WERI-Rb-1 (cell line): ENCODE measurements at regions not wholly inside any gene's neighbourhood (a gene's known extent, or its start where the extent isn't known, plus 50 kb on each side); places are given as distances from the start of the nearest gene placed in this dataset.

Experiments
- DNase-seq: peaks from one replicate; pipeline ENCODE4 v3.0.0-alpha.2; 2020
- H3K27ac ChIP-seq: fragments of 250-450 bp; sonication (Bioruptor Pico); 2 replicates; pipeline ENCODE4 v1.5.1; 2020; ENCODE audit warnings: mild to moderate bottlenecking, moderate library complexity
- H3K27me3 ChIP-seq: fragments of 250-450 bp; sonication (Bioruptor Pico); 2 replicates; pipeline ENCODE4 v1.5.1; 2021; ENCODE audit warnings: mild to moderate bottlenecking, low read depth, moderate library complexity; ENCODE audit not compliant: insufficient read depth, severe bottlenecking
- H3K36me3 ChIP-seq: fragments of 250-450 bp; sonication (Bioruptor Pico); 2 replicates; pipeline ENCODE4 v1.5.1; 2020; ENCODE audit warnings: mild to moderate bottlenecking, moderate library complexity
- H3K4me3 ChIP-seq: 2 replicates; pipeline ENCODE4 v1.5.1; 2011; ENCODE audit warnings: low read depth, mild to moderate bottlenecking, control low read depth, low read length
- H3K9me3 ChIP-seq: fragments of 250-450 bp; sonication (Bioruptor Pico); 2 replicates; pipeline ENCODE4 v1.5.1; 2021; ENCODE audit warnings: mild to moderate bottlenecking, moderate library complexity; ENCODE audit not compliant: severe bottlenecking
- TF ChIP-seq, protein P1 (sequence below): IDR thresholded peaks from 2 replicates; pipeline ENCODE4 v1.5.1; 2011; ENCODE audit warnings: low read depth, mild to moderate bottlenecking, control low read depth, inconsistent platforms, low read length

GRCh38 chr1:99533909-99534637 is 111.8 kb upstream of the PALMD start:
- Histone ChIP-seq H3K36me3 (no peaks in the 10 kb centered on the region), H3K4me3 (no peak overlapping the region), H3K9me3 (no peaks in the 10 kb centered on the region), H3K27ac (no peak overlapping the region), H3K27me3 (no peaks in the 10 kb centered on the region)
- TF ChIP-seq, protein P1, sequence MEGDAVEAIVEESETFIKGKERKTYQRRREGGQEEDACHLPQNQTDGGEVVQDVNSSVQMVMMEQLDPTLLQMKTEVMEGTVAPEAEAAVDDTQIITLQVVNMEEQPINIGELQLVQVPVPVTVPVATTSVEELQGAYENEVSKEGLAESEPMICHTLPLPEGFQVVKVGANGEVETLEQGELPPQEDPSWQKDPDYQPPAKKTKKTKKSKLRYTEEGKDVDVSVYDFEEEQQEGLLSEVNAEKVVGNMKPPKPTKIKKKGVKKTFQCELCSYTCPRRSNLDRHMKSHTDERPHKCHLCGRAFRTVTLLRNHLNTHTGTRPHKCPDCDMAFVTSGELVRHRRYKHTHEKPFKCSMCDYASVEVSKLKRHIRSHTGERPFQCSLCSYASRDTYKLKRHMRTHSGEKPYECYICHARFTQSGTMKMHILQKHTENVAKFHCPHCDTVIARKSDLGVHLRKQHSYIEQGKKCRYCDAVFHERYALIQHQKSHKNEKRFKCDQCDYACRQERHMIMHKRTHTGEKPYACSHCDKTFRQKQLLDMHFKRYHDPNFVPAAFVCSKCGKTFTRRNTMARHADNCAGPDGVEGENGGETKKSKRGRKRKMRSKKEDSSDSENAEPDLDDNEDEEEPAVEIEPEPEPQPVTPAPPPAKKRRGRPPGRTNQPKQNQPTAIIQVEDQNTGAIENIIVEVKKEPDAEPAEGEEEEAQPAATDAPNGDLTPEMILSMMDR = no peak
- DNase-seq = no peak

GRCh38 chr1:99534638-99534930 is 111.3 kb upstream of the PALMD start:
- TF ChIP-seq, protein P1 = no peak

GRCh38 chr1:99535470-99536164 is 110.3 kb upstream of the PALMD start:
- Histone ChIP-seq H3K9me3 (peaks cover 3% of the 10 kb centered on the region), H3K4me3 (no peak overlapping the region), H3K27ac (no peak overlapping the region), H3K27me3 (no peaks in the 10 kb centered on the region), H3K36me3 (no peaks in the 10 kb centered on the region)
- TF ChIP-seq, protein P1 = no peak
- DNase-seq = no peak

More at GRCh38 chr1:99534638-99534930, 111.3 kb upstream of the PALMD start:
- H3K4me3 ChIP-seq = no peak overlapping the region
- no peak for DNase-seq
- H3K9me3 ChIP-seq = no peaks in the 10 kb centered on the region
- no peaks in the 10 kb centered on the region for H3K36me3 ChIP-seq
- H3K27ac ChIP-seq = no peak overlapping the region
- H3K27me3 ChIP-seq = no peaks in the 10 kb centered on the region

DNA sequence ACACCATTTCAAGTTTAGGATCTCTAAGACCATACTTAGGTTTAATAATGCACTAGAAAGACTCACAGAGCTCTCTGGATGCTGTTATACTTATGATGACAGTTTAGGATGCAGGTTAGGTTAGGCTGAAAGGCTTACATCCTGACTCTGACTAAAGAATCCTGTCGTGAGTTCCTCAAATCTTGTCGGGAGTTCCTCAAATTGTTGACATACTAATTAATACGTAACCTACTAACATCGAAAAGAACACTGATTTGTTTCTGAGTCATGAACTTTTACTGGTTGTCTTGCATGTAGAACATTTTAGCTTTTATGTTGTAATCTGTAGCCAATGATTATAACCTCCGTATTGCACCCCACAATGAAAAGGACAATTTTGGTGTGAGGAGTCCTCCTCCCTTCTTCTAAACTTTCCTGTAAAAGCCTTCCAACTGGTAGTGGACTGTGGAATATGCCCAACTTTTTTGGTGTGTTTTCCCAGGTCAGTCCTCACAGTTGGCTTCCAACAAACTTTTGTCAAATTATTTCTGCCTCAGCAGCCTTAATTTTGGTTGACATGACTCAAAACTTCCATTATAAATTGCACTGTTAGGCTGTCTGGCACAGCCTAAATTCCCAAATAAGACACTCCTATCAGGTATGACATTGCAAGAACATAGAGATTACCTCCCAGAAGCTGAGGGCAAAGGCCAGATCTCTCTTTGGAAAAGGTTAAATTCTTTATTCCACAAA is 107.9 kb upstream of the PALMD start:
- no peak overlapping the region for H3K27ac ChIP-seq
- H3K27me3 ChIP-seq = no peaks in the 10 kb centered on the region
- peaks cover 3% of the 10 kb centered on the region for H3K9me3 ChIP-seq
- TF ChIP-seq, protein P1 = no peak
- DNase-seq = no peak
- no peak overlapping the region for H3K4me3 ChIP-seq
- H3K36me3 ChIP-seq = no peaks in the 10 kb centered on the region

DNA sequence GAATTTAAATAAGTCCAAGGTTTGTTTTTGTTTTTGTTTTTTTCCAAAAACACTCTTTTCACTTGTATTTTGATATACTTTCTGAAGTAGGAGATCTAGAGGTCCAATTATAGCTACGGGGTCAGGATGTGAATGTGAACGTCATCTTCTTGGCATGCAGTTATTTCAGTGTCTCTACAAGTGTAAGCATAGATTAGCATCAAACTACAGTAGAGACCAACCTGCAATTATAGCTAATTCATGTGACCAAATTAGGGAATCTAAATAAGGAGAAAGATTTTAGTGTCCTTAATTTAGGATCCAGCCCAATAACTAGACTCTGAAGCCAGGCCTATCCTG is 107.3 kb upstream of the PALMD start:
- Histone ChIP-seq H3K27ac (no peak overlapping the region), H3K4me3 (no peak overlapping the region), H3K9me3 (peaks cover 3% of the 10 kb centered on the region), H3K27me3 (no peaks in the 10 kb centered on the region), H3K36me3 (no peaks in the 10 kb centered on the region)
- TF ChIP-seq, protein P1 = no peak
- no peak for DNase-seq
